HCT116 (cell line): ENCODE measurements at regions not wholly inside any gene's neighbourhood (a gene's known extent, or its start where the extent isn't known, plus 50 kb on each side); places are given as distances from the start of the nearest gene placed in this dataset.

Experiments used
- ATAC-seq: fragments of 200-7000 bp; cut with Tn5 transposase; 2 replicates; pipeline ENCODE4 v1.9.1; 2020; ENCODE audit warnings: mild to moderate bottlenecking, moderate library complexity
- BruUV-seq: library from RNA; stranded (reverse); fragments of 400-500 nt; replicated peaks from 2 replicates; lab custom pipeline; 2021; lab: Mats Ljungman, UMichigan
- CTCF ChIA-PET: fragments of 300-600 bp; sonication (Branson Sonifier 250); formaldehyde crosslinking; loops from one replicate; lab custom pipeline; 2021; ENCODE audit warnings: antibody characterized with exemption; lab: Charles Lee
- POLR2A ChIA-PET: fragments of 300-600, 350-600 bp; sonication (Branson Sonifier 250); formaldehyde crosslinking; loops from one replicate; lab custom pipeline; 2021; ENCODE audit warnings: antibody characterized with exemption; lab: Charles Lee
- RAD21 ChIA-PET, 2 experiments: fragments of 300-600 bp; sonication (Branson Sonifier 250); formaldehyde crosslinking; loops; one replicate each; lab custom pipeline; 2023; ENCODE audit warnings: low total read pairs in 2 of 2; ENCODE audit not compliant: uncharacterized antibody in 2 of 2, unreplicated experiment in 2 of 2, low non-redundant PET in 1 of 2; lab: Charles Lee
- DNase-seq: peaks from one replicate; pipeline ENCODE4 v3.0.0-alpha.2; 2010; ENCODE audit warnings: low read depth, low spot score
- H2AFZ ChIP-seq: fragments of 200-600 bp; shearing (Covaris generic), sonication (generic); 2 replicates; pipeline ENCODE4 v1.6.1; 2017; ENCODE audit warnings: low read depth, mixed run types, mixed read lengths, antibody characterized with exemption, low read length; ENCODE audit not compliant: poor library complexity, severe bottlenecking
- H3K27ac ChIP-seq: 2 replicates; pipeline ENCODE4 v1.5.1; 2012; ENCODE audit warnings: low read depth, low read length
- H3K27me3 ChIP-seq: fragments of 200-600 bp; sonication (generic); 2 replicates; pipeline ENCODE4 v1.6.1; 2016; ENCODE audit warnings: mixed run types, low read length, mixed read lengths; ENCODE audit not compliant: insufficient read depth
- H3K36me3 ChIP-seq, 2 experiments: fragments of 200-500 bp in 1 of 2; fragments of 200-600 bp in 1 of 2; sonication (Bioruptor generic) in 1 of 2; sonication (generic) in 1 of 2; 2 replicates each; pipeline versions ENCODE4 v1.5.1 to v1.6.1; 2014 to 2016; ENCODE audit warnings: low read length in 2 of 2, inconsistent platforms in 1 of 2, mixed read lengths in 1 of 2, mixed run types in 1 of 2; ENCODE audit not compliant: insufficient read depth in 2 of 2, control insufficient read depth in 1 of 2
- H3K4me1 ChIP-seq, 2 experiments: fragments of 200-600 bp in 1 of 2; sonication (generic) in 1 of 2; 2 replicates each; pipeline versions ENCODE4 v1.5.1 to v1.6.1; 2012 to 2017; ENCODE audit warnings: low read length in 2 of 2, inconsistent platforms in 1 of 2, mild to moderate bottlenecking in 1 of 2, mixed read lengths in 1 of 2, mixed run types in 1 of 2, moderate library complexity in 1 of 2; ENCODE audit not compliant: insufficient read depth in 2 of 2, control insufficient read depth in 1 of 2
- H3K4me2 ChIP-seq: fragments of 200-600 bp; sonication (generic); 2 replicates; pipeline ENCODE4 v1.6.1; 2017; ENCODE audit warnings: mixed run types, low read length, mixed read lengths
- H3K4me3 ChIP-seq, 2 experiments: fragments of 200-600 bp in 1 of 2; sonication (generic) in 1 of 2; replicated peaks in 1 of 2; 2 replicates each; pipeline ENCODE4 v1.5.1; 2011 to 2016; ENCODE audit warnings: low read length in 2 of 2, control low read depth in 1 of 2, low read depth in 1 of 2, mild to moderate bottlenecking in 1 of 2, mixed read lengths in 1 of 2, mixed run types in 1 of 2
- H3K79me2 ChIP-seq: fragments of 200-600 bp; sonication (generic); 2 replicates; pipeline ENCODE4 v1.6.1; 2017; ENCODE audit warnings: mild to moderate bottlenecking, mixed run types, low read length, moderate library complexity, mixed read lengths; ENCODE audit not compliant: insufficient read depth
- H3K9ac ChIP-seq: fragments of 200-600 bp; sonication (generic); 2 replicates; pipeline ENCODE4 v1.6.1; 2016; ENCODE audit warnings: low read length, mixed read lengths
- H3K9me2 ChIP-seq: fragments of 200-600 bp; sonication (generic), shearing (Covaris generic); 2 replicates; pipeline ENCODE4 v1.6.1; 2017; ENCODE audit warnings: mixed run types, mild to moderate bottlenecking, moderate library complexity; ENCODE audit not compliant: insufficient read depth
- H3K9me3 ChIP-seq, 2 experiments: fragments of 200-500 bp in 1 of 2; fragments of 200-600 bp in 1 of 2; sonication (Bioruptor generic) in 1 of 2; sonication (generic) in 1 of 2; 2 replicates each; pipeline ENCODE4 v1.6.1; 2014 to 2017; ENCODE audit warnings: low read length in 2 of 2, mixed read lengths in 2 of 2, inconsistent platforms in 1 of 2, low read depth in 1 of 2, mild to moderate bottlenecking in 1 of 2, mixed run types in 1 of 2, moderate library complexity in 1 of 2; ENCODE audit not compliant: control insufficient read depth in 1 of 2, insufficient read depth in 1 of 2
- H4K20me1 ChIP-seq: fragments of 200-600 bp; sonication (generic), shearing (Covaris generic); 2 replicates; pipeline ENCODE4 v1.6.1; 2017; ENCODE audit warnings: mixed run types, mild to moderate bottlenecking, moderate library complexity; ENCODE audit not compliant: insufficient read depth
- ATF3 ChIP-seq: IDR thresholded peaks from 2 replicates; pipeline ENCODE4 v1.6.1; 2012
- CBX3 ChIP-seq: IDR thresholded peaks from 2 replicates; pipeline ENCODE4 v1.6.1; 2012; ENCODE audit warnings: low read depth
- CEBPB ChIP-seq: IDR thresholded peaks from 2 replicates; pipeline ENCODE4 v1.6.1; 2012; ENCODE audit warnings: low read depth
- EGR1 ChIP-seq: IDR thresholded peaks from 2 replicates; pipeline ENCODE4 v1.6.1; 2012; ENCODE audit warnings: low read depth
- ELF1 ChIP-seq: IDR thresholded peaks from 2 replicates; pipeline ENCODE4 v1.6.1; 2012; ENCODE audit warnings: low read depth, borderline replicate concordance
- EZH2phosphoT487 ChIP-seq: fragments of 200-600 bp; IDR thresholded peaks from 2 replicates; pipeline ENCODE4 v1.6.1; 2018; ENCODE audit warnings: antibody characterized with exemption, borderline replicate concordance
- POLR2A ChIP-seq: IDR thresholded peaks from 2 replicates; pipeline ENCODE4 v1.7.0; 2011; ENCODE audit warnings: borderline replicate concordance; ENCODE audit not compliant: insufficient read depth, insufficient read length; ENCODE audit errors: extremely low read depth
- POLR2AphosphoS5 ChIP-seq: IDR thresholded peaks from 2 replicates; pipeline ENCODE4 v1.6.1; 2011; ENCODE audit warnings: mild to moderate bottlenecking, low read depth, low read length, moderate library complexity
- RAD21 ChIP-seq: IDR thresholded peaks from 2 replicates; pipeline ENCODE4 v1.6.1; 2012; ENCODE audit warnings: low read depth, mild to moderate bottlenecking
- SP1 ChIP-seq: IDR thresholded peaks from 2 replicates; pipeline ENCODE4 v1.6.1; 2012; ENCODE audit warnings: low read depth
- TCF7L2 ChIP-seq: IDR thresholded peaks from 2 replicates; pipeline ENCODE4 v1.7.0; 2011; ENCODE audit warnings: borderline replicate concordance, inconsistent platforms; ENCODE audit not compliant: insufficient read depth, insufficient read length; ENCODE audit errors: extremely low read depth
- ZFX ChIP-seq: fragments of 450-650 bp; IDR thresholded peaks from 2 replicates; pipeline ENCODE4 v1.6.1; 2017
- ZNF274 ChIP-seq: fragments of 200-500 bp; sonication (Bioruptor generic); IDR thresholded peaks from 2 replicates; pipeline ENCODE4 v1.6.1; 2014; ENCODE audit warnings: mild to moderate bottlenecking, low read depth, low read length, inconsistent platforms
- intact Hi-C: fragments of 100-400 bp; cut with micrococcal nuclease; formaldehyde crosslinking; loops from 2 replicates; pipeline ENCODE4 v1.10.0; 2022
- TF ChIP-seq, protein P1 (sequence below): IDR thresholded peaks from 2 replicates; pipeline ENCODE4 v1.6.1; 2012; ENCODE audit warnings: low read depth
- TF ChIP-seq, protein P2 (sequence below): IDR thresholded peaks from 2 replicates; pipeline ENCODE4 v1.6.1; 2011; ENCODE audit warnings: mild to moderate bottlenecking, low read length, moderate library complexity; ENCODE audit not compliant: insufficient replicate concordance; ENCODE audit errors: extremely low read depth
- TF ChIP-seq, protein P3 (sequence below): IDR thresholded peaks from 2 replicates; pipeline ENCODE4 v1.6.1; 2012

GRCh38 chr14:89486505-89486904 is 69.5 kb upstream of the FOXN3 start:
- Histone ChIP-seq H3K27me3 (no peaks in the 10 kb centered on the region), H3K79me2 (no peaks in the 10 kb centered on the region), H3K4me1 (peaks cover 0 to 3% of the 10 kb centered on the region in 2 experiments; a peak in 1 of 4 replicates), H3K4me2 (no peak overlapping the region), H3K9me2 (no peaks in the 10 kb centered on the region), H2AFZ (no peak overlapping the region), H3K4me3 (no peak overlapping the region), H3K36me3 (no peaks in the 10 kb centered on the region), H3K9ac (no peak overlapping the region), H4K20me1 (no peaks in the 10 kb centered on the region), H3K27ac (no peak overlapping the region), H3K9me3 (no peaks in the 10 kb centered on the region)
- ChIA-PET RAD21 (no interaction called here), POLR2A (no interaction called here), CTCF (no interaction called here)
- ATAC-seq = no peak
- no peak for TF ChIP-seq TCF7L2
- TF ChIP-seq EGR1 = no peak
- no peak for TF ChIP-seq ATF3
- no peak for TF ChIP-seq CBX3
- no peak for TF ChIP-seq ZFX
- TF ChIP-seq, protein P1, sequence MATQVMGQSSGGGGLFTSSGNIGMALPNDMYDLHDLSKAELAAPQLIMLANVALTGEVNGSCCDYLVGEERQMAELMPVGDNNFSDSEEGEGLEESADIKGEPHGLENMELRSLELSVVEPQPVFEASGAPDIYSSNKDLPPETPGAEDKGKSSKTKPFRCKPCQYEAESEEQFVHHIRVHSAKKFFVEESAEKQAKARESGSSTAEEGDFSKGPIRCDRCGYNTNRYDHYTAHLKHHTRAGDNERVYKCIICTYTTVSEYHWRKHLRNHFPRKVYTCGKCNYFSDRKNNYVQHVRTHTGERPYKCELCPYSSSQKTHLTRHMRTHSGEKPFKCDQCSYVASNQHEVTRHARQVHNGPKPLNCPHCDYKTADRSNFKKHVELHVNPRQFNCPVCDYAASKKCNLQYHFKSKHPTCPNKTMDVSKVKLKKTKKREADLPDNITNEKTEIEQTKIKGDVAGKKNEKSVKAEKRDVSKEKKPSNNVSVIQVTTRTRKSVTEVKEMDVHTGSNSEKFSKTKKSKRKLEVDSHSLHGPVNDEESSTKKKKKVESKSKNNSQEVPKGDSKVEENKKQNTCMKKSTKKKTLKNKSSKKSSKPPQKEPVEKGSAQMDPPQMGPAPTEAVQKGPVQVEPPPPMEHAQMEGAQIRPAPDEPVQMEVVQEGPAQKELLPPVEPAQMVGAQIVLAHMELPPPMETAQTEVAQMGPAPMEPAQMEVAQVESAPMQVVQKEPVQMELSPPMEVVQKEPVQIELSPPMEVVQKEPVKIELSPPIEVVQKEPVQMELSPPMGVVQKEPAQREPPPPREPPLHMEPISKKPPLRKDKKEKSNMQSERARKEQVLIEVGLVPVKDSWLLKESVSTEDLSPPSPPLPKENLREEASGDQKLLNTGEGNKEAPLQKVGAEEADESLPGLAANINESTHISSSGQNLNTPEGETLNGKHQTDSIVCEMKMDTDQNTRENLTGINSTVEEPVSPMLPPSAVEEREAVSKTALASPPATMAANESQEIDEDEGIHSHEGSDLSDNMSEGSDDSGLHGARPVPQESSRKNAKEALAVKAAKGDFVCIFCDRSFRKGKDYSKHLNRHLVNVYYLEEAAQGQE = no peak
- TF ChIP-seq, protein P2, sequence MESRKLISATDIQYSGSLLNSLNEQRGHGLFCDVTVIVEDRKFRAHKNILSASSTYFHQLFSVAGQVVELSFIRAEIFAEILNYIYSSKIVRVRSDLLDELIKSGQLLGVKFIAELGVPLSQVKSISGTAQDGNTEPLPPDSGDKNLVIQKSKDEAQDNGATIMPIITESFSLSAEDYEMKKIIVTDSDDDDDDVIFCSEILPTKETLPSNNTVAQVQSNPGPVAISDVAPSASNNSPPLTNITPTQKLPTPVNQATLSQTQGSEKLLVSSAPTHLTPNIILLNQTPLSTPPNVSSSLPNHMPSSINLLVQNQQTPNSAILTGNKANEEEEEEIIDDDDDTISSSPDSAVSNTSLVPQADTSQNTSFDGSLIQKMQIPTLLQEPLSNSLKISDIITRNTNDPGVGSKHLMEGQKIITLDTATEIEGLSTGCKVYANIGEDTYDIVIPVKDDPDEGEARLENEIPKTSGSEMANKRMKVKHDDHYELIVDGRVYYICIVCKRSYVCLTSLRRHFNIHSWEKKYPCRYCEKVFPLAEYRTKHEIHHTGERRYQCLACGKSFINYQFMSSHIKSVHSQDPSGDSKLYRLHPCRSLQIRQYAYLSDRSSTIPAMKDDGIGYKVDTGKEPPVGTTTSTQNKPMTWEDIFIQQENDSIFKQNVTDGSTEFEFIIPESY = no peak
- no peak for TF ChIP-seq ELF1
- TF ChIP-seq ZNF274 = no peak
- TF ChIP-seq, protein P3, sequence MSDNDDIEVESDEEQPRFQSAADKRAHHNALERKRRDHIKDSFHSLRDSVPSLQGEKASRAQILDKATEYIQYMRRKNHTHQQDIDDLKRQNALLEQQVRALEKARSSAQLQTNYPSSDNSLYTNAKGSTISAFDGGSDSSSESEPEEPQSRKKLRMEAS = no peak
- TF ChIP-seq POLR2AphosphoS5 = no peak
- TF ChIP-seq SP1 = no peak
- TF ChIP-seq POLR2A = no peak
- no peak for TF ChIP-seq CEBPB
- TF ChIP-seq RAD21 = no peak
- TF ChIP-seq EZH2phosphoT487 = no peak
- intact Hi-C loops = no loop called here
- BruUV-seq = no TSS peak
- DNase-seq = no peak
